ENCODE measurements at regions not wholly inside any gene's neighbourhood (a gene's known extent, or its start where the extent isn't known, plus 50 kb on each side); places are given as distances from the start of the nearest gene placed in this dataset.
"Not testable (repeated sequence)": the region's sequence is repeated elsewhere in the genome, so short reads cannot be mapped to it uniquely, and the experiment has no call there.

DNA sequence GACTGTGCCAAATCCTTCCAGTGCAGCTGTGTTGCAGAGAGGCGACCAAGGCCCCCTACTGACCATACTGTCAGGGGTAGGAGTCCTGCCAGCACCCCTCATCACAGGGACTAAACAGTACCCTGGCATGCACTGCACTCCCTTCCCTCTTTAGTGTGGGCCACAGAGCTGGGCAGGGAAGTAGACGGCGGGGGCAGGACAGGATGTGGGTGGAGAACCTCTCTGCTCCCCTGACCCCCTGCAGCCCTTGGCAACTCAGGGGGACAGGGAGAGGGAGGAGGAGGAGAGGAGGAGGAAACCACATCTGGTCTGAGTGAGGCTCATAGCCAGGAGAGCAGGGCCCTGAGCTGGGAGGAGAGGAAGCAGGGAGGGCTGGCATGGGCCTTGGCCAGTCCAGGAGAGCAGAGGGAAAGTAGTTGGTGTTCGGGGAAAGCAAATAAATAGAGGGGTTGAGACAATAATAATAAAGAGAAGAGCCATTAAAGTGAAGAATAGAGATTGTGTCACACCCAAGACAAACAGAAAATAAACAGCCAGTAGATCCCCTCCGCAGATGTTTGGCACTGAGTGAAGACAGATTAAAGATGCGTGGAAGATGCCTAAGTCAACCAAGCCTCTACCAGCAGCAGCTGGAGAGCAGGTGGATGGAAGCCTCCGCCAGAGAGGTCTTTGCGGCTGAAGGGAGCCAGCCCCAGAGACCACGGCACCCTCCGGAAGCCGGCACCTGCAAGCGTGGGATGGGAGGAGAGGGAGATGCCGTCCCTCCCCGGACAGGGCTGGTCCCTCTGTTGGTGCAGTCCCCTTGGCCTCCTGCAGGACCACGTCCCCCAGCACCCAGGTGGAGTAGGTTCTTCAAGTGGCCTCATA lies 61.5 kb downstream of the RPUSD4 start:
- no peak for DNase-seq

DNA sequence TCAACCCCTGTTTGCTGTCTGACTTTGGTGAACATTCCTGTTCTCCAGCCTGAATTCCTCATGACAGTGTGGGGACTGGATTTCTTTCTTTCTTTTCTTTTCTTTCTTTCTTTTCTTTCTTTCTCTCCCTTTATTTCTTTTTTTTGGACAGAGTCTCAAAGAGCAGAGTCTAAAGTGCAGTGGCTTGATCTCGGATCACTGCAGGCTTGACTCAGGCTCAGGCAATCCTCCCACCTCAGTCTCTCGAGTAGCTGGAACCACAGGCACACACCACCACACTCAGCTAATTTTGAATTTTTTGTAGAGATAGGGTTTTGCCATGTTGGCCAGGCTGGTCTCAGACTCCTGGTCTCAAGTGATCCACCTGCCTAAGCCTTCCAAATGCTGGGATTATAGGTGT lies 63.1 kb downstream of the RPUSD4 start:
- no peak for DNase-seq

DNA sequence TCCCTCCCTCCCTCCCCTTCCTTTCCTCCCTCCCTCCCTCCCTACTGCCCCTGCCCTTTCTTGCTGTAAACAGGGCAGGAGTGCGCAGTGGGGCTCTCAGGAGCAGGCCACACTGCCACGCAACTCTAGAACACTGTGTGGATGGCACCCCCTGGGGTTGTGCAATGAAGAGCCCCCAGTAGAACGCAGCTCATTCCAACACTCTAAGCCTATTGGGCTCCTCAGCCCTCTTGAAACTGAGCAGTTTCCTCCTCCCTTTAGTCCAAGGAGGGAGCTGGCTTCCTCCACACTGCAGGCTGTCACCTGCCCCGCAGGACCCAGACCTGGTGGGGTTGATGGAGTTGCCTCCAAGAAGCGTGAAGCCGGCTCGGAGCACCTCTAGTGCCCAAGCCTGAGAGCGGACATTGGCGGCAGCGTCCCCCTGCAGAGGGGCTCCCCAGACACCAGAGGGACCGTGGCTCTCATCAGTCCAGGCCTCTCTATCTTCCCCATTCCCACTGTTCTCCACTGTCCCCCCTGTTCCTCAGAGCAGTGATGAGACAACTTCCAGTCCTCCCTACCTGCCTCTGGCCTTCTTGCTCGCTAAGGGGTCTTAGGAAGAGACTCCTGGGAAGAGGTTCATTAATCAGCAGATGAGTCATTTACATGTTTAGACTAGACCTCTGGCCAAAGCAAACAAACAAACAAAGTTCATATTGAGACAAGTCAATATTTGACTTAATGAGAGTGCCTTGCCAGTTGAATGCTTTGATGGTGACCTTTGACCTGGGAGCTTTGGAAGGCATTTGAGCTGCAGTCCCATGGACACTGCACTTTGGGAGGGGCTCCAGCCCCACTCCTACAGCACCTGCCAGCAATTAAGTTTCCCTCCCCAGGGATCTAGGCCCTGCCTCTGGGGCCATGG lies 64.0 kb downstream of the RPUSD4 start:
- no peak for DNase-seq

DNA sequence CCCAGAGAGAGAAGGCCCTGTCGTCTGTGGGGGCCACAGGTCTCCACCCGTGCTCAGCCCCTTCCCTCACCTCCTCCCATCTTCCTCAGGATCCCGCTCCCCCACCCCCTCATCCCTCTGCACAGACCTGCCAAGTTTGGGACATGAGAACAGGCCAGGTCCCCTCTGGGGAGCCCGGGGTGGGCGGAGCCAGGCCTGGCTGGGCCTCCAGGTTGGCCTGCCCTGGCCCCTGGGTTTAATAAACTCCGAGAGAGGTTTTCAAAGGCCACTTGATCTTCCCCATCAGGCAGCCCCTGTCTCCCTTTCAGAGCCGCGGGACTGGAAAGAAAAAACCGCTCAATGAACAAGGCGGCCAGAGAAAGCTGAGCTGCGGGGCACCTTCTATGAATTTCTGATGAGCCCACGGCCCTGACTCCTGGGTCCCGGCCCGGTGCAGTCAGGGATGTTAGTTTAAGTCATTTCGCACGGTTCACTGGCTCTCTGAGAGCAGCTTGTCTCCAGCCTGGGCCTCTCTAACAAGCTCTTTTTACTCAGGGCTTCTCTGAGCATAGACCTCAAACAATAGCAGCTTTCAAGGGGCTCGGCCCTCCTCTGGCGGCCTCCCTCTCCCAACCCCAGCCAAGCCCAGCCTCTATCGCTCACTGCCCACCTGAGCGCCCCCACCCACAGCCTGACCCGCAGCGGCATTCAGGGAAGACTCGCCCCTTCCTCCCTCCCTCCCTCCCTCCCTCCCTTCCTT lies 64.8 kb downstream of the RPUSD4 start:
- DNase-seq, result peak; percentile 80

DNA sequence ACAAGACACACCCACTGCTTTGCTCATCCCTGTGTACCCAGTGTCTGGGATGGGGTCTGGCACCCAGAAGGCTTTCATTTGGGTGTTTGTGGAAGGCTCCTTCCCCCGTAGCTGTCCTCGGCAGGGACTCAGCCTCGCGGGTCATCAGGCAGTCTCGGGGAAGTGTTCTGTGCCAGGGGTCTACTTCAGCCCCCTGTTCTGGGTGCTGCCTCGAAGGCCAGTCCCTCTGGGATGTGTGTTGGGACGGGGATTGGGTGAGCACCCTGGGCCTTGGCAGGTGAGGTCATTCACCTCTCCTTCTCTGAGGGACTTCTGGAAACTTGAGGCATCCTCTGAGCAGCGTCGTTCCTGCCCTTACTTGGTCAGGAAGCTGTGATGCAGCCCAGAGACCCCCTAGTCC lies 65.5 kb downstream of the RPUSD4 start:
- DNase-seq, result no peak

DNA sequence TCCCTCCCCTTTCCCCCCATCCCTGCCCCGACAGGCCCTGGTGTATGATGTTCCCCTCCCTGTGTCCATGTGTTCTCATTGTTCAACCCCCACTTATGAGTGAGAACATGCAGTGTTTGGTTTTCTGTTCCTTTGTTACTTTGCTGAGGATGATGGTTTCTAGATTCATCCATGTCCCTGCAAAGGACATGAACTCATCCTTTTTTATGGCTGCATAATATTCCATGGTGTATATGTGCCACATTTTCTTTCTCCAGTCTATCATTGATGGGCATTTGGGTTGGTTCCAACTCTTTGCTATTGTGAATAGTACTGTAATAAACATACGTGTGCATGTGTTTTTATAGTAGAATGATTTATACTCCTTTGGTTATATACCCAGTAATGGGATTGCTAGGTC lies 68.0 kb downstream of the RPUSD4 start:
- not testable (repeated sequence) for DNase-seq

DNA sequence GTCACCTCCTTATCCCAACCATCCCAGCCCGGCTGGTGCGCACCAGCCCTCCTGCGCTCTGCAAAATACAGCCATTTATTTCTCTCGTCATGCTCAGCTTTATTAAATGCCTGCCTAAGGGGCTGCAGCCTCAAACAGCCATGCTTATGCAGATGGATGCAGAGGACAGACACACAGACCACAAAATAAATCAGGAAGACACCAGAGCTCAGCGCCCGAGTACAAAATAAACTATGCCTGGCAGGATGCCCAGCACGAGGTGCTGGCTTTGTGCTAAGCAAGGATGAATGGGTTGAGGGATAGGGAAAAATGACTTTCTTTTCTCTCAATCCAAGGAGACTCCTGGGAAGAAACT lies 70.5 kb downstream of the RPUSD4 start:
- DNase-seq, result peak; percentile 76

DNA sequence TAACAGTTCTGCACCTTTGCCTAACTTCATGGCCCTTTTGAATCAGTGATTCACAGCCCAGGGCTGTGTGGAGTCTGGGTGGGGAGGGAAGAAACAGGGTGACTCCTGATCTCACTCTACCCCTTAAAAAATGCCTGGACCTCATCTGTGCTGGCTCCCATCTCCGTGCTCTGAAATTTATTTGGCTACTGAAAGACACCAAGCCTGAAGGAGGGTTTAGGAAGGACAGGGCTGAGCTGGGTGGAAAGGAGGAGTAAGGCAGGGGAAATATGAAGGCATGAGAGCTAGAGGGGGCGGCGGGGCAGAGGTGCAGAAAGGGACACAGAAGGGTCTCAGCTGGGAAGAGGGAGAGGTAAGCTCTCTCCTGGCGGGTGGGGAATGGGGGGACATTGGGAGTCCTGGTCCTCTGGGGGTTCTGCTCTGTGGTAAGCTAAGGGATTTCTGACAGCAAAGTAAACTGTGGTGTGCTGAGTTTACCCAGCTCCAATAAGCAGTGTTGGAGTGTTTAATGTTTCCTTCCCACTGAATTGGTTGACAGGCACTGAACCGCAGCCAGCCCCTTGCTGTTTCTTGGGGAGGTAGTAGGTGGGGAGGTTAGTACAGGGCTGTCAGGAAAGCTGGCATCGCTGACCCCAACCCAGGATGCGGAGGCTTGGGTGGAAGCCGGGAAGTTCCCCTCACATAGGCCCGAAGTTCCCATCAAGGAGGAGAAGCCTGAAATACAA lies 71.1 kb downstream of the RPUSD4 start:
- DNase-seq, result peak; percentile 33

DNA sequence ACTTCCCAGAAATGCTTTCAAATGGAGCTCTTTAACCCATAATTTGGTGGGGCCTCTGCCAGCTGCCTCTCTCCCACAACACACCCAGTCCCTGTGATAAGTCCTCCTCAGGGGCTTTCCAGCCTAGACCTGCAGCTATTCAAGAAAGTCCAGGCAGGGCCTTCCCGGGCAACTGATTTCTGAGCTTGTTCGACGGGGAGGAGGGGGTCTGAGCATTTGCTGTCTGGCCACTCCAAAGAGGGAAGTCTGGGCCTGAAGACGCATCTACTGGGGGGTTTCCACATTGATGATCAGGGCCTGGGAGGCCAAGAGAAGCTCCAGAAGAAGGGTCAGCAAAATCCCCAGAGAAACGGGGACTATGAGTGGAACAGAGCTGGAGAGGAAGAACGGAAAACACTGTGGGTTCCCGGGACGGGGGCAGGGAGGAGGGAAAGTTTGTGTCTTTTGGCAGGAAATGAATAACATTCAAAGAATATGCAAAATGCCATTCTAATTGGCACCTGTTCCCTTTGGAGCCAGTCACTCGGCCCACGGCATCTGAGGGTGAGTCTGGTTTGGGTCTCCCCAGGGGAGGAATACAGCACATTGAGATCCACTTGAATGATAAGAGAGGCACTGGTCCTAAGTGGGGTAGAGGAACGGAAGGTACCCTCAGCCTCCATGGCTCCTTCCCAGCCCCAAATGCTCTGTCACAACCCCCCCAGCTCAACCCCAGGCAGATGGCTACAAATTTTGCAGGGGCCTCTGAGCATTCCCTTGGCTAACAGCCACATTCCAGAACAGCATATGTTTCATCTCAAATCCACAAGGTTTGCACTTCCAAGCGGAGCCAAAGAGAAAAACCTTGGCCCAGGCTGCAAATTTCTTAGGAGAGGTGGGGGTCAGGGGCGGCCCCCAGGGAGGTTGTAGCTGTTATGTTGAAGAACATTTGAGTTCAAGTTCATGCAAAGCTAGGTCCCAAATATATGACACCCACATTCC lies 72.0 kb downstream of the RPUSD4 start:
- no peak for DNase-seq

DNA sequence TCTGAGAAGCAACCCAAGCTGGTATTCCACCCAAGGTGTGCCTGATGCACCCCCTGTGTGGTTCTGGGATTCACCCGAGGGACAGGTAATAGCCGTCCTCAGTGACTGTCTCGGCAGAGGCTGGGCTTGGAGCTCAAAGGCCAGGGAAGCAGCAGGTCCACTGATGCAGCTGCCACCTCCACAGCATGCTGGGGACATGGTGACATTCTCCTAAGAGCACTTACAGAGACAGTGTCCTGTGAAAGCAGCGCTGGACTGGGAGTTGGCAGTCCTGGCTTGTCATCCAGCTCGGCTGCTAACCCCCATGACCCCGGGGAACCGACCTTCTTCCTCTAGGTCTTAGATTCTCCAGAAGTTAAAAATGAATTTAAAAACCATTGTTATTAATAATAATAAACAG lies 72.8 kb downstream of the RPUSD4 start:
- DNase-seq, result no peak

DNA sequence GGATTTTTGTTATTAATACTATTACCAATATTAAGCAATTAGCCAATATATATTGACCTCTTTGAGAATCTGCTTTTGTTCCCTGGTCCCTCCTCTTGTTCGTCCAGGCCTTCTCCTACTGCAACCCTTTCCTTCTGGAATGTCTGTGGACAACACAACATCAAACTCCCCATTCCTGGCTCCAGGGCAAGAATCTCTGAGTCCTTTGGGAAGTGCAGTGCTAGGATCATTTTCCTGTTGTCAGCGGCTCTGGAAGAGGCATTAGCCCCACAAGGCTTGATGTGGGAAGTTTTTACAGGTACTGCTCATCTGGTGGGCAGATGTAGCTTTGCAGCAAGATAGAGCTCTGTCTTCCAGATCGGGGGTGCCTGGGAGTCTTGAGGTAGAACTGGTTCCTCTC lies 74.3 kb downstream of the RPUSD4 start:
- DNase-seq, result no peak

DNA sequence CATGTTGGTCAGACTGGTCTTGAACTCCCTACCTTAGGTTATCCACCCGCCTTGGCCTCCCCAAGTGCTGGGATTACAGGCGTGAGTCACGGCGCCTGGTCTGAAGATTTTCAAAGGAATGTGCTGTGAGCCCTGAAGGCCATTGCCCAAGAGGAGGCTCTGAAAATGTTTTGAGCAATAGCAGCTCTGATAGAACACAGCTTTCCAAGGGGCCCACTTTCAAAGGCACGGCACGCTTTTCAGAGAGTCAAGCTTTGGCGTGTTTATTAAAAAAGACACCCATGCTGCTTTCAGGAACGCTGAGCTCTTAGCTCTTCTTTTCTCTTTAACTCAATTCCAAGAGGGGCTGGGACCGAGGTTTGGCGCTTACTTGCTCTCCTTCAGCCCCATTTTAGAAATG lies 73.8 kb upstream of the CDON start:
- no peak for DNase-seq

DNA sequence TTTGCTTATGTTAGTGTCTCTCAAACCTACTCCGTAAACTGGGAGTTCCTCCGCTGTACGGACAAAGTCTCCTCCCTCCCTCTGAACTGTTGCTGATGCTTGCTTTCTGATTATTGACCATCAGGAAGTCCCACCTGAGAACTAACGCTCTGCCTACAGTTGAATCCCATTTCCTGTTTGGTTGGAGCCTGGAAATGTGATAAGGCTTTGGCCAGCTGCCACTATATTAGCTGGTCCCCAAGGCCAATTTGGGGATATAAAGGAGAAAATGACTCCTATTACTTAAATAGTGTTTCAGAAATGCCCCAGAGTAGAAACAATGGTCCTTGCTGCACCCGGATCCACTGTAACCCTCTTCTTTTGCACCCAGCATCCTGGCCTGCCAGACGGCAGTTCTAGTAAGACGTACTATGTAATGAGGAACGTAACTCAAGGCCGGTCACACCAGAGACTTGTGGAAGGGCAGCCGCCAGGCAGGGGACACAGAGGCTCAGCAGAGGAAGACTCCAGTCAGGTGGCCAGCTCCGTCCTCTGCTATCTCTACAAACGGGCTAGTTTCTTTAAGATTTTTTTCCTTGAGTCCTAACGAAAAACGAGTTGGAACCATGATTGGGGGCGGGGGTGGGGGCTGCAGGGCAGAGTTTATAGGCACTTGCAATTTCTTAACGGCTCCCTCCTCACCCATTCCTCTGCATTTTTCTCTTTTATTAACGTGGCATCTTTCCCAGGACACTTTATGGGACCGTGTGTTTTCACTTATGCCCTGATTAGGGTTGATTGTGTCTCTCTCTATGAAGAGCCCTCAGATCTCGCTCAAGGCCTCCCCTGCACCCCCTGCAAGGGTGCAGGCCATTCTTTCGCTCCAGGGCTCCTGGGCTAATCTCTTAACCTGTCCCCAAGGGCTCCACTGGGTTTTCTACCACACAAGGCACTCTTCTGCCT lies 72.8 kb upstream of the CDON start:
- DNase-seq, result no peak

DNA sequence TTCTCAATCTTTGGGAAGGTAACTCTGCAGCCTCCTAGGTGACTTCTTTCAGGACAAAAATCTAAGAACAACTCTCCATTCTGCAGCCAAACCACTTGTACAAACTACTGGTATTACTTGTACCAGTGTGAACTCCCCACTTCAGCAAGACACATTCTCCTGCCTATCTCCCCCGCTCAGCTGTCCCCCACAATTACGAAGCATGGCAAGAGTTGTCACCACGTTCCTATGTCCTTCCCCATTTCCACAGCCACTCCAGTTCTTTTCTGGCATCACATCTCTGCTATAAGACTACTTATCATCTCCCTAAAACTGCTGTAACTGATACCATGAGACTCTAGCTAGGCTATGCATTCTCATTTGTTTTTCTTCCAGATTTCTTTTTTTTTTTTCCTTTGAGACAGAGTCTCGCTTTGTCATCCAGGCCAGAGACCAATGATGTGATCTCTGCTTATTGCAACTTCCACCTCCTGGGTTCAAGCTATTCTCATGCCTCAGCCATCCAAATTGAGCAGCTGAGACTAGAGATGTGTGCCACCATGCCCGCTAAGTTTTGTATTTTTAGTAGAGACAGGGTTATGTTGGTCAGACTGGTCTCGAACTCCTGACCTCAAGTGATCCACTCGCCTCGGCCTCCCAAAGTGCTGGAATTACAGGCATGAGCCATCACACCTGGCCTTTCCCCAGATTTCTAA lies 71.9 kb upstream of the CDON start:
- DNase-seq, result no peak

DNA sequence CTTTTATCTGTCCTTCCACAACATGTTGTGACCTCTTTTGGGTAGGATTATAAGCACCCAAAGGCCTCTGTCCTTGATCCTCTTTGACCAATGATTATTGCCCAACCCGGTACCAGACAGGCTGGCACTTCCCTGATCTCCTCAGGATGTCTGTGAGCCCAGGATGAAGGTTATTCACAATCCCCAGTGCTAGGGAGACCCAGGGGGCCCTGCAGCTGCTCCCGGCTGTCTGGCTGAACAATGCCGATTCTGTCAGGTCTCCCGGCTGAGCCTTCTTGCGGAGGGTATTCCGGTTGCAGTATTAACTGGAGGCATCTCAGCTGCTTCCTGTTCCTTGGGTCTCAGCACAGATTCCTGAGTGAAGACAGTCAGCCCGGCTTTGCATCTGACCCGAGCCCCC lies 71.2 kb upstream of the CDON start:
- no peak for DNase-seq

DNA sequence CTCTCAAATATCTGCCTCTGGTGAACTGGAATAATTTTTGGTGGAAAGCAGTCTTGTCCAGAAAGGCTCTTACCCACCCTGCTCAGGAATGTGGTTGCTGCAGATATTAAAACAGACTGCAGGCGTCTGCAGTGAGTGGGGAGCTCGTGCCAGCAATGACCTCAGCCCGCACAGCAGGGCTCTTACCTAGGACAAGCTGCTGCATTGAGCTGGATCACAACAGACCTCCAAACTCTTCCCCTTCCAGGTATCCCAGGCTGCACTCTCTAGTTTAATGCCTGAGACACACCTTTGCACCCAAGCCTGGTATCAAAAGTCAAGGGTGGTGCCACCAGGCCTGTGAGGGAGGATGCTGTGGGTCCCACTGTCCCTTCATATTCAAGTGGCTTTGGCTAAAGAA lies 69.7 kb upstream of the CDON start:
- DNase-seq, result no peak

DNA sequence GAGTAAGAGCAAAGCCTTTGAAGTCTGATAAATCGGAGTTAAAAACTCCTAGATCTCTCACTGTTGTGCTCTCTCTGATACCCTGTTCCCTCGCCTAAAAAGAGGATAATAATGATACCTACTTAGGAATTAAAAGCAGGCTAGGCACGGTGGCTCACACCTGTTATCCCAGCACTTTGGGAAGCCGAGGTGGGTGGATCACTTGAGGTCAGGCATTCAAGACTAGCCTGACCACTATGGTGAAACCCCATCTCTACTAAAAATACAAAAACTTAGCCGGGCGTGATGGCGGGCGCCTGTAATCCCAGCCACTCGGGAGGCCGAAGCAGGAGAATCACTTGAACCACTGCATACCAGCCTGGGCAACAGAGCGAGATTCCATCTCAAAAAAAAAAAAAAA lies 68.1 kb upstream of the CDON start:
- not testable (repeated sequence) for DNase-seq

DNA sequence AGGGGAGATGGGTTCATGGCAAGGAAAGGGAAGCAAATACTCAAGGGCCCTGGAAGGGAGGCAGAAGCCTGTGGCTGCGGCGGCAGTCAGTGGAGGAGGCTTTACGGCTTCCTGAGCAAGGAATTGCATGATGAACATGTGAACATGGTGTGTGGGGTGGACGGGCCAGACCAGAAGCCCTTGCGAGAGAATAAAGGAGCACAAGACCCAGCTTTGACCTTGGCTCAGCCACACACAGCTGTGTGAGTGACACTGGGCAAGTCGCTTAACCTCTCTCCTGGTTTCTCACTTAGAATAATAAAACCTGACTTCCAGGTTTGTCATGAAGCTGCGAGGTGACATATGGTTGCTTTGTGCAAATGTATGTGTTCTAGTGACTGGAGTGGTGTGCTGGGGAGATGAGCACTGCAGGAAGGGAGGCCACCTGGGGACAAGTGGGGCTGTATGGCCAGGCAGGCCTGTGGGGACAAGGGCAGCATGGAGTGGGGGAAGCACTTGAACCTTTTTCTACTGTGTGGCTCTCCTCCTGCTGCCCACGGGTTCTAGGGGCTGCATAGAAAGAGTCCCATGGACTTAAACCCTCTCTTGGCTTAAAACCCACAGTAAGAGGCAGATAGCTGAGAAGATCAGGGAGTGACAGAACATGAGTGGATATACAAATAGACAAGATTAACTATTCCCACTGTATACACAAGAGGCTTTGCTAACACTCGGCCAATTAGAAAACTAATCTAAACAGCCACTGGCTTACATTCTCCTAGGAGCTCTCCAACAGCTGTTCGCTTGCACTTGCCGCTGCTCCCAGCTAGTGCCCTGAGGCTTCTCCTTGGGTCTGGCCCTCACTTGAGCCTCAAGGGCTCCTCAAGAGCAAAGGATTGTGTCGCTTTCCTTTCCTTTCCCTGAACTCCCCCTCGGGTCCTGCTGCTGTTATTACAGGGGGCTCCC lies 67.3 kb upstream of the CDON start:
- DNase-seq, result peak; percentile 81

Data from NCI-H345 (cell line).